ENCODE measurements at regions not wholly inside any gene's neighbourhood (a gene's known extent, or its start where the extent isn't known, plus 50 kb on each side); places are given as distances from the start of the nearest gene placed in this dataset.

DNA sequence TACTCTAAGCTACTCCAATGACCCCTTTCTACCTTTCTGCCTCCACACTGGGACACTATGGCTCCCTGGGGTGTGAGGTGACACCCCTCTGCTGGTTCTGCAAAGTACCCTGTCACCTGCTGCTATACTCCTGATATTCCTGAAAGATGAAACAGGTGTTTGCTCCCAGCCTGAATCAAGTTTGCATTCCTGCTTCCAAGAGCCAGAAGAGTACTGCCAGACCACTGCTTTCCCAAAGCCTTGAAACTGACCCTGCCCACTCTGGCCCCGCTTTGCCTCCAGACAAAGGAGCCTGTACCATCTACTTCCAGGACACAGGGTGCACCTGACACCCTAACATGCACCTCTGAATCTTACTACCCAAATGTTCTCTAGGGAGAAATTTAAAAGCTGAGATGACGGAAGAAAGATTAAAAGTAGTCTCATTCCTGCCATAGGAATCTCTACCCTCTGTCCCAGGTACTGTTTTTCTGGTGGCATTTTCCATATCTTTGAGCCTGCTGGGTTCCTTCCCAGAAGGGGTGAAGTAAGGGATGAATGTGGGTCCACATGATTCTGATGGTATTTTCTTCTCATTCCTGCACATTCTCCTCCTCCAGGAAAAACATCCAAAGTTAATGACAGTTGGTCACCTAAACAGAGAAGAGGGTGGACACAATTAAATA lies 70.3 kb upstream of the DUSP10 start:
- DNase-seq (ENCODE audit: low spot score) = no peak

DNA sequence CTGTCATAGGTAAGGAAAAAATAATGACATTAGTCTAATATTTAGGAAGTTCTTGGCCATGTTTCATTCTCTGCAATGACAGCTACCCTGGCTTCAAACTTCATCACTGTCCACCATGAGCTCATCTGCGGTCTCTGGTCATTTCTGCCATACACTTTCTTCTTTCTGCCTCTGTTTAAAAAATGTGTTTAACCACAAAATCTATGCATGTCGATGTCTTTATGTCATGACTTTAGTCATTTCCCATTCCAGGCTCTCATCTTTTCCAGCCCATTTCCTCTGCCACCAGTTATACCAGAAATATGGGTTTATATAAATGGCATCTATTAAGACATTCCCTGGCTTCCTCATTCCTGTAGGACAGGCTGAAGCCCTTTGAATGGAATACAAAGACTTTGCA lies 68.5 kb upstream of the DUSP10 start:
- peak; percentile 47 for DNase-seq (ENCODE audit: low spot score)

DNA sequence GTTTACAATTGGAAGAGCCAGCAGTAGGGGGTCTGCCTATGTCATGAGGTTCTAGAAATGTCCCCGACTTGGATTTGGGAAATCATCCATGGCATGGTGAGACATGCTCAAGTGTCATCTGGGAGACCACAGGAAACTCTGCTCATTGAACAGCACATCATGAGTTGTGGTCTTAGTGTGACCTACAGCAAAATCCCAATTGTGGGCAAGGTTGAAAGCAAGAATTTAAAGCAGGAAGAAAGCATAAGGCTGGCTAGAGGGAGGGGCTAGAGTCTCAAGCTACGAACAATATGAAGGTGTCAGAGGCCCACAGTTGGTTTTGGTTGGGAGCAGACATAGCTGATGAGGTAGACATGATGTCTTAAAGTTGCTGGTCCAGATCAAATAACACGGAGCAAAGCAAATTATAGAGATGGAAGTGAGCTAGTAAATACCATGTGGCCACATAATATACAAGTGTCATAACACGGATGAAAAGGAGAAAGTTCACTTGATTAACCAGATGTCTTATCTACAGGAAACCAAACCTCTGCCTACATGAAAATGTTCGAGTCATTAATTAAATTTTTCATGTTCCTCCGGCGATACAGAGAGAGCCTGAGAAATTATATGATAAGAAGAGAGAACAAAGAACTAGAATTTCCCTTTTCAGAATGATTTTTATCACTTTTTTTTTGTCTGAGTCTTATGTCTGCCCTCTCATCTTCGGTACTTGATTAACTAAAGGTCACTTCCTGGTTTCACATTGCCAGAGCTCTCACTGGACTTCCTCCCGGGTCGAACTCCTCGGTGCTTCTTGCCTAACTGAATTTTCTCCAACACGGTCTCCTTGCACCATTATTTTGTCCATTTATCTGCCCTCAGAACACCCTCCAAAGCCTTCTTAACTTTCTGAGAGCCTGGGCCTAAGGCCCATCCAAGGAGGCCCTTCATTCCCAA lies 67.5 kb upstream of the DUSP10 start:
- DNase-seq (ENCODE audit: low spot score) = no peak

DNA sequence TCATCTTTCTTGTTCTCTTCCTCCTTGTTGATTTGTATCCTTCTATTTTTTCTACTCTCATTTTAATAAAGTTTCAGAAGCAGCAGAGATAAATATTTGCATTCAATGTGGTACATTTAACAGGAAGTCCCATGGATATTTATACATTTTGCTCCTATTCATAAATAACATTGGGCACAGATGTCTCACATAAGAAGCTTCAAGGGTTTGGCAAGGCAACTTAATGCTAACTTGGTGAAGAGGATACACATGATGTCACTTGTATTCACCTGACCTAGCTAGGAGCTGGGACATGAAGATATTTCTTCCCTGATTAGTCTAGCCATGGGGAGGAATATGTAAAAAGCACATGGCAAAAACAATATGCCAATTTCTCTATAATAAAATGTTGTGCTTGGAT lies 65.1 kb upstream of the DUSP10 start:
- DNase-seq (ENCODE audit: low spot score) = no peak

DNA sequence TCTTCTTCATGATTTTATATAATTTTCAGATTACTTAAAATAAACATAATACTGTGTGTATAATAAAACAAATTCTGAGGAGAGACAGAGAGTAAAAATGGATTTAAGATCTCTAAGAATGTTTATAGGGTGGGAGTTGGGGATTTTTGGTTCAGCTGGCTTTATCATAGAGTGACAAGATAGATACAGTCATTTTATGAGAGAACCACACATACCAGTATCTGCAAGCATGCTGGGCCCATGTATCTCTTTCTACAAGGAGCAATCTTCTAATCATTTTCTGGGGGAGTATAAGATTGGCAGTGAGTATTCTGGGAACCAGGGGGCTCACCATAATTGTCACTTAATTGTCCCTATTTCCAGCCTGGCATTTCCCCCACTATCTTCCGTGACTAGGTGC lies 64.3 kb upstream of the DUSP10 start:
- DNase-seq (ENCODE audit: low spot score) = no peak

DNA sequence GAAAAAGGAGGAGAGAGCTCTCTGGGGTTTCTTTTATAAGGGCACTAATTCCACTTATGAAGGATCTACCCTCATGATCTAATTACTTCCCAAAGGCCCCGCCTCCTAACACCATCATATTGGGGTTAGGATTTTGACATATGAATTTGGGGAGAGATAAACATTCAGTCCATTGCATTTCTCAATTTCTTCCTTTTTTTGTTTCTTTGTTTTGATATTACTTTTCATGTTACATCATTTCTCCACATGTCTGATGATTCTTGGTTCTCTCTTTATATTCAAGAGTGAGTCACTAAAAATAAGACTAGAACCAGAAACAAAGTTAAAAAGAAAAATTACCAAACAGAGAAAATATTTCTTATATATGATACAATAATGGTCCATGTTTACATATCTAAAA lies 63.2 kb upstream of the DUSP10 start:
- no peak for DNase-seq (ENCODE audit: low spot score)

DNA sequence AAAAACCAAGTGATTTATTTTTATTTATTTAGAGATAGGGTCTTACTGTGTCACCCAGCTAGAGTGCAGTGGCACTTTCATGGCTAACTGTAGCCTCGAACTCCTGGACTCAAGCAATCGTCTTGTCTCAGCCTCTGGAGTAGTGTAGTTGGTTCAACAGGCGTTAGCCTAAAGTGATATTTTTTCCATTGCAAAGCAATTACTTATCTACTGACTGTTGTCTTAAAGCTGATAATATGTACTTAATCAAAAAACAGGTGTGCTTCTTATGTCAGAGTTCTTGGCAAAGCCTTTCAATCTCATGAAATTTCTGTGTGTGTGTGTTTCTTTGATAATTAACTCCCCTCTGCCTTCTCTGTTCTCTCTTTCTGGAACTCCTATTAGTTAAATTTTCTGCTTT lies 62.4 kb upstream of the DUSP10 start:
- DNase-seq (ENCODE audit: low spot score) = no peak

DNA sequence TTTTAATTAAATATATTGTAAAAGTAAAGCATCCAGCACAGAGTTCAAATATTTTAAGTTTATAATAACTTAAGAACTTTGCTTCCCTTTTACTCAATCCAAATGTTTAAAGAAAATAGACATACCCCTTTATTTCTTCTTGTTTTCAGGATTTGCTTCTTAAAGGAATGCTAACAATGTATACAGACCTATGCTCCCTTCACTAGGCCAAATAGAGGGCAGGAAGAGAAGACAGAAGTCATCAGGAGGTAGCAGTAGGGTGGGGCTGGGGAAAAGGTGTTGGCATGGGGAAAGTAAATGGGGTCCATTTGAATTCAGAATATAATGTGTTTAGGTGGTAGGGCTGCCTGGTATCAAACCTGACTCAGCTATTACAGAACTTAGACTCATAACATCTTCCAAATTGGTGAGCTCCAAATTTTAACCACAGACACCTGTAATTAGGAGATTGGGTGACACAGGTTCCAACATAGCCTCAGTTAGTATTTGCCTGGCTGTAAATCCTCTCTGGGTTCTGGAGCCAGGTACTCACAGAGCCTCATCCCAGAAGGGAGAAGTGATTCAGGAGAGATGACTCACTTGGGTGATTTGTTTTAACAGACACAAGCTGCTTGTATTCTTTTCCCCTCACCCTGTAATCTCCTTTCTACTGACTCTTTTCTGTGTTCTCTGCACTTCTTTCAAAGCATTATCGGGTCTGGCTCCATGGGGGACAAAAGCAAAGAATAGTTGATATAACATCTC lies 60.1 kb upstream of the DUSP10 start:
- DNase-seq (ENCODE audit: low spot score) = peak; percentile 53

DNA sequence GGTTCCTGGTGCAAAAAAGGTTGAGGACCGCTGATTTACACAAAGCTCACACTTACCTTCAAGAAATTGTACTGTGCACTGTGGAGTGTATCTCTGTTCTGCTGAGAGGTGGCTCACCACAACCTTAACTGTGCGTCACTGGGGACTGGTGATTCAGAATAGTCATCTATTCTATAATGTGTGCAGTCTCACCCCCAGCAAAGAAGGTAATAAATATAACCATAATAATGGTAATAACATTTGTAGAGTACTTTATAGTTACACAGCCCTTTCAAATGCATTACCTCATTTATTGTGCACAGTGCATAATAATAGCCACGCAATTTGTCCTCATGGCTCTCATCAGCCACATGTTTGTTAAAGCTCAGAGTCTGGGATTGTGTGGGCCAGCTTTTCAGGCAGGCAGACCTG lies 59.4 kb upstream of the DUSP10 start:
- DNase-seq (ENCODE audit: low spot score) = no peak

DNA sequence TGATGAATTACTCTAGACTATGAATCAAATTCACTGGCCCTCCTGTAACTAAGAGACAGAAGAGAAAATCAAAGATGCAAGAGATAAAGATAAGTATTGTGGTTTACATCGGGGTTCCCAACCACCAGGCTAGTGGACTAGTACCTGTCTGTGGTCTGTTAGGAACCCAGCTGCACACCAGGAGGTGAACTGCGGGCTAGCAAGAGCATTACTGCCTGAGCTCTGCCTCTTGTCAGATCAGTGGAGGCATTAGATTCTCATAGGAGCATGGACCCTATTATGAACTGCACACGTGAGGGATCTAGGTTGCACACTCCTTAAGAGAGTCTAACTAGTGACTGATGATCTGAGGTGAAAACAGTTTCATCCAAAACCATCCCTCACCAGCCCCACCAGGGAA lies 58.9 kb upstream of the DUSP10 start:
- DNase-seq (ENCODE audit: low spot score) = no peak

DNA sequence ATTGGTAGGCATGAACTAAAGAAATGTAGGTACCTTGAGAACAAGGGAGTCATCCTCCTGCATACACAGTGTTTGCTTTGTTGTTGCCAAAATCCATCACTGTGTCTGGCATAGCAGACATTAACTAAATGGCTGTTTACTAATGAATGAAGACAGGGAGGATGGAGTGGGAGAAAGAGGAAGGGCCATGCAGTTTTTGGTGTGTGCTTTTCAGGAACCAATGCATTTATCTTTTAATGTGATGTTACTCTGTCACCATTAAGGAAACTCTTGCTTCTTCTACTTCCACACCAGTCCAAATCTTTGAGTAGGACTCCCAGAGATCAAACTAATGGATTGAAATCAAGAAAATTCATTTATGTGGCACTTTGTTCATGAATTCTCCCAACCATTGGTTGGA lies 55.6 kb upstream of the DUSP10 start:
- DNase-seq (ENCODE audit: low spot score) = no peak

DNA sequence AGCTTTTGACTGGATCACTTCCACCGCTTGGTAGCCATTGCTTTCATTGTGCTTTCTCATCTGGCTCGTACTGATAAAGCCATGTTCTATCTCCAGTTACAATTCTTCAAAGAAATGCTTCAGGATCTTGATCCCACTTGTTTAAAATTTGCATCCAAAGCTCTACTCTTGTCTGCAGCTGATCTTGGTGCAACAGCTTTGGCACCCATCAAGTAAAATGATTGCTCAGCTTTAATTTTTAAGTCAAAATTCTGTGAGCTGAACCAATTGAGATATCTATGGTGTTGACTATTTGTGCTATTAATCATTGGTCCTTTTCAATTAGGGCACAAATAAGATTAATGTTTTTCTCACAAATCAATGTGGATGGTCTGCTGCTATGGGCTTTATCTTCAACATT lies 54.8 kb upstream of the DUSP10 start:
- DNase-seq (ENCODE audit: low spot score) = no peak

DNA sequence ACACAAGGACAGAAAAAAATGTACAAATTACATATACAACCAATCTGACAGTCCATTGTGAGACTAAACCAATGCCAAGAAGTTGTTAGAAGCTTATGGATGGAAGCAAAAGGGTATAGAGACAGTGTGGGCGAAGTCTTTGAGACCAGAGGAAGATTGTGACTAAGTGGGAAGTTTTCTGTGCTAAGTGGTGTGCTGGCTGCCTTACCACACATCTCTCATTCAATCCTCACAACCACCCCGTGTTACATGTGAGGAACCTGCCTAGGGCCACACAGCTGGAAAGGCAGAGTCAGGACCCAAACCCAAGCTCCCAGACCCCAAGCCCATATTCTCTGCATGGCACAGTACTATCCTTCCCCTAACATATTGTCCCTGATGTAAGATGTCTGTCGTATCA lies 53.5 kb upstream of the DUSP10 start:
- no peak for DNase-seq (ENCODE audit: low spot score)

DNA sequence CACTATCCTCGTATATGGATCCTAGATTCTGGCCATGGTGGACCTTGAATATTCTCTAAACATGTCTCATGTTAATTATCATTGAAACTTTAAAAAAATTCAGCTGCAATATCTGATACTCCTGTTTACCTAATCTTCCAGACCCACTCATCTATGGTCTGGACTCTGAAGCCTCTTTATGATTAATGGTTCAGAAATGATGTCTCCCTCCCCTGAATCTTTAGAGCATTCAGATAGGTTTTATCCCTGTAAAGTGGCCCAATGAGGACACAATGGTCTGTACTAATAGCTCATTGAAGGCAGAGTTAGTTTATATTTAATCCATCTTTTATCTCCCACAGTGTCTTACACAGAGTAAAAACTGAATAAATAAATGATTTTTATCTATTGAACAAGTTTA lies 53.0 kb upstream of the DUSP10 start:
- DNase-seq (ENCODE audit: low spot score) = no peak

DNA sequence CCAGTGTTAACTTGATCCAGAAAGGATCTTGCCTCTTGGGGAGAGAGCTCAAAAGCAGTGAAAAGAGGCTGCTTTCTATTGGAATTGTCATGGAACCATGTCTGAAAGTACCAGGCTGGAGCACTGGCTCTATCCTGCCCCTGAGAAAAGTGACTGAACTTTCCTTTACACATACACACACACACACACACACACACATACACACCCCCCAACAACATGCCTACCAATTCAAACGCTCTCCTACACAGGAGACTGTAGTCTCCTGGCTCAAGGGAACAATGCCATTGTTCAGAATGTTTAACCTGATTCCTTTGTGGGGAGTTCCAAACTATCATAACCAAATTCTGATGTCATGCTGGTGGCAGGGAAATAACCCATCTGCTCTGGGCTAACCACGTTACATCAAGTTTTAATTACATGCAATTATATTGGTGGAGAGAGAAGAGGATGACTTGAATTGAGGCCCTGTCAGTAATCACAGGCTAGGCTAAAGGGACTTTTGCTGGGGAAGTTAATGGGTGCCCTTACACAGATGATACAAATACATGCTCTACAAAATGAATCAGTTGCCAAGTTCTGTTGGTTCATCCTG lies 52.3 kb upstream of the DUSP10 start:
- peak; percentile 27 for DNase-seq (ENCODE audit: low spot score)

DNA sequence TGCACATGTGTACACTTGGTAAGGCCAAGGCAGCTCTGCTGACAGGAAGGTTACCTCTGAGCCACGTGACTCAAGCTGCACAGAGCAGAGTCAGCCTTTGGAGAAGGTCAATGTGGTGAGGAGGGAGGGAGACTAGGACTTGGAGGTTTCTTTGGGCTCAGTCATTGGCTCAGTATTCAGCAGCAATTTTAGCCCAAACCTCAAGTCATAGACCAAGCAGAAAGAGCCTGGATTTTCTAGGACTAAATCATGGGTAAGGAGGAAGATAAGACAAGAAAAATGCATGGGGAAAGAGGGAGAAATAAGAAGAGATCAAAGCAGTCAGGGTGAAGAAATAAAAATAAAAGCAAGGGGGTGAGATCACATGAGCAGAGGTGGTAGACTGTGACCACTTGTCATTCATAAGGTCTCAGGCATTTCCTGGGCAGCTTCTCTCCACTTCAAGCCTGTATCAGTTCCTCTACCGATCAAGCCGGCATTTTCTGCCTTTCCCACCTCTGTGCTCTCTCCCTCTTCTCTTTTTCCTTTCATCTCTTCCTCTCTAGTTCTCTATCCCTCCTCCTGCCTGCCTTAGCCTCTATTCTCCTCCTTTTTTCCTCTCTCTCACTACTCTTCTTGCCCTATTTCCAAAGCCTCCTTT lies 51.7 kb upstream of the DUSP10 start:
- no peak for DNase-seq (ENCODE audit: low spot score)

DNA sequence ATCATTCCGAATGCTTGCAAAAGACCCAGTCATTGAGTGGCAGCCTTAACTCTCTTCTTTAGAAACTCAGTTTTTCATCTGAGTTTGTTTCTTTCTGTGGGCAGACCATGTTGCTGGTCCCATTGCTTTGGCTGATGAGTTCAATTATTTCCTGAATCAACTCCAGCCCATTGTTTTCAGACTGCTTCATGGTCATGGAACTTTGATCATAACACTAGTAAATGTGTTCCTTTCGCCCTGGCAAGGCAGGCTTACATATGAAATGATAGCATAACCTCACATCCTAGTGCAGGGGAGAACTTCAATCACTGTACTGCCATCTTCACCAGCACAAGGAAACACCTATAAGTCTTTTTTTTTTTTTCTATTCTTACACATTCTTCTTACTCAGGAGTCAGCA lies 50.0 kb upstream of the DUSP10 start:
- DNase-seq (ENCODE audit: low spot score) = no peak

All from AG20443 (cell line).